CD4-positive, alpha-beta T cell treated with Interleukin-21 for 1 hour (primary cell): ENCODE measurements at regions not wholly inside any gene's neighbourhood (a gene's known extent, or its start where the extent isn't known, plus 50 kb on each side); places are given as distances from the start of the nearest gene placed in this dataset.
"Not testable (repeated sequence)": the region's sequence is repeated elsewhere in the genome, so short reads cannot be mapped to it uniquely, and the experiment has no call there.

Source experiments
- DNase-seq: peaks from one replicate; pipeline ENCODE4 v3.0.0-alpha.2; 2020

- DNase-seq: no peak
Observed at GRCh38 chr10:29820890-29821461, 186.2 kb upstream of the SVIL start.

- DNase-seq: no peak
Observed at GRCh38 chr10:29816801-29817558, 182.2 kb upstream of the SVIL start.

GRCh38 chr10:29815572-29815971, 180.8 kb upstream of the SVIL start:
- DNase-seq: no peak

GRCh38 chr10:29811751-29812427, 177.1 kb upstream of the SVIL start:
- DNase-seq: no peak

DNA sequence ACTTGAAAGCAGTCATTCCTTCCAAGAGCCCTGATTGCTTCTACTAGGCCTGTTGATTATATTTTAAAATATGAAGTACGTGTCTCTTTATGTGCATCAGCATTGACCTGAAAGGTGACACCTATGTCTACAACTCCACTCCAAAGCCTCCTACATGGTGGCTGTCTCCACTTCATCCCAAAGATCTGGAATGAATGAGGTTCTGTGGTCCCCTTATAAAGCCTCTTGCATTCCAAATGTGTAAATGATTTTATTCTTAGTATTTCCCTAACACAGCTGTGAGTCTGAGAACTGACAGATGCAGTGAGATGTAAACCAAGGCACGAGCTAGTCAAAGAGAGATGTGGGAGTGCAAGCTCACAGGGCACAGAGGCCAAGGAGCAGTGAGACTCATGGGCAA, 176.0 kb upstream of the SVIL start:
- DNase-seq: no peak

DNA sequence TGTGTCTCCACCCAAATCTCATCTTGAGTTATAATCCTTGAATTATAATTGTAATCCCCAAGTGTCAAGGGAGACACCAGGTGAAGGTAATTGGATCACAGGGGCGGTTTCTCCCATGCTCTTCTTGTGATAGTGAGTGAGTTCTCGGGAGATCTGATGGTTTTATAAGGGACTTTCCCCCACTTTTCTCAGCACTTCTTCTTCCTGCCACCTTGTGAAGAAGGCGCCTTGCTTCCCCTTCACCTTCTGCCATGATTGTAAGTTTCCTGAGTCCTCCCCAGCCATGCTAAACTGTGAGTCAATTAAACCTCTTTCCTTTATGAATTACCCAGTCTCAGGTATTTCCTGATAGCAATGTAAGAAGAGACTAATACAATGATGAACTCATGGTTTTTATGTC, 175.5 kb upstream of the SVIL start:
- DNase-seq: not testable (repeated sequence)

GRCh38 chr10:29809383-29809782, 174.6 kb upstream of the SVIL start:
- DNase-seq: no peak

DNA sequence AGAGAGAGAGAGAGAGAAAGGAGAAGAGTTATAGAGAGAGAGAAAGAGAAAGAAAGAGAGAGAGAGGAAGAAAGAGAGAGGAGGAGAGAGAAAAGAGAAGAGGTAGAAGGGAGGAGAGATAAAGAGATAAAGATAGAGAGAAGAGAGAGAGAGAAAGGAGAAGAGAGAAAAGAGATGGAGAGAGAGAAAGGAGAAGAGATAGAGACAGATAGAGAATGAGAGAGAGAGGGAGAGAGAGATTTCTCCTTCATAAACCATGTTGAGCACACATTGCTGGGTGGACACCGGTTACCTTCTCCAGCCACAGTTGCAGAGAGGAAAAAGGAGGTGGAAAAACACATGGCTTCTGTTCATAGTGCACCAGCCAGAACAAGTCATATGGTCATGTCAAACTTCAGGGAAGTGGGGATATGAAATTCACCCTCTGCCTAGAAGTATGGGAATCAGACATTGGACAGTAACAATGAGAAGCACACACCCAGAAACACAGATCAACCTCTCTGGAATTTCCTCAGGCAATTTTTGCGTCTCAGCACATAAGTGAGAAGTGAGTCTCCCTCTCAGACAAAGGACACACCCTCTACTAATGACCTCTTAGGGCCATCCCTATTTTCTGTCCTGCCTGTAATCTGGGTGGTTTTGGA, 172.5 kb upstream of the SVIL start:
- DNase-seq: no peak

GRCh38 chr10:29806350-29806788, 171.6 kb upstream of the SVIL start:
- no peak for DNase-seq

DNA sequence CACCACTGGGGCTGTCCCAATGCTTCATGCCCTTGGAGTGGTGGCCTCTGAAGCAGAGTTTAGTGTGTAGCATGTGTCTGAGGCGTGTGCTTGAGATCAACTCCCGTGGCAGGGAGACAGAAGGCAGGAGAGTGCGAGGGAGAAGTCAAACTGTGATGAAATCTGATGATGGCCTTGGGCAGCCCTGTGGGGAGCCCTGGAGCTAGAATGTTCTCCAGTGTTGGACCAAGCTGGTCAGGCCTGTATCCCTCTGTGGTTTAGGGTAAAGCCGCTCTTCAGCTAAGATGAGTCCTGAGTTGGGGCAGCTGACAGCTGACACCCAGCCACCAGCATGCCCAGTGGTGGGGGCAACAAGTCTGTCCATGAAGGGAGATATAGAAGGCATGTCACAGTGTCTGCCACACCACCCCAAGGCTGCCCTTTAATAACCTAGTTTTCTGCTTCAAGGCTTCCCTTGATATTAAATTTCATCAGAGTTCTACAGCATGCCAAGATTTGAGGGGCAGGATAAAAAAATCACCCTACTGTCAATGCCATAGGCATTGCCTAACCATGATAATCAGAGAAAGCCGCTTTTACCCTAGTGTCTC, 170.5 kb upstream of the SVIL start:
- no peak for DNase-seq

DNA sequence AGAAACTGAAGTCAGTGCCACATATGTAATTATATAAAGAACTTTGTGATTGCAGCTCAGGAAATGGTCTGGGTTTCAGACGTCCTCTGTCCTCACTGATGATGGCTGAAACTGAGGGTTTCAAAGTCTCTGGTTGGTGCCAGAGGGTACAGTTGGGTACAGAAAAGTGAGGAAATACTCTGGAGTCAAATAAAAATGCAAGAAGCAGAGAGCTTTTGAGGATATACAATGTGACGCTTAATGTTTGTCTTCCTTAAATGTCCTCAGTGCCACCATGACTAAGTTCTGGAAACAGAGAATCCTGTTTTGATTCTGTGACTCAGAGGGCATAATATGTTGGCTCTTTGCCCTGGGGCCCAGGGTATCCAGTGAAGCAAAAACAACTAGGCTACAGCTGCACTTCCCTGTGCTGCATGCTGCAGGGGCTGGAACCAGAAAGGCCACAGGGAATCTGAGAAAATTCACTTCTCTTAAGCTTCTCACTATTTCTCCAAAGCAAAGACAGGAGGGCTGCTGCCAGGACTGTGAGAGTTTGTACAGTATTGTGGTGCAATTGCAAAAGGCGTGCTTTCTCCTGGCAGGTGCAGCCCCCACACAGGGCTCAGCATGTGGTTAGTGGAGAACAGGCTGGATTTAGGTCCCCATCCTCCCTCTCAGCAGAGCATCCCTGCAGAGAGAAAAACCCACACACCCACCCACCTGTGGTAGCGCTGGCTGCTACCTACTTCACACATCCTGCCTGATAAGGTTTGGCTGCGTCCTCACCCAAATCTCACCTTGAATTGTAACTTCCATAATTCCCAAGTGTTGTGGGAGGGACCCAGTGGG, 169.5 kb upstream of the SVIL start:
- no peak for DNase-seq

DNA sequence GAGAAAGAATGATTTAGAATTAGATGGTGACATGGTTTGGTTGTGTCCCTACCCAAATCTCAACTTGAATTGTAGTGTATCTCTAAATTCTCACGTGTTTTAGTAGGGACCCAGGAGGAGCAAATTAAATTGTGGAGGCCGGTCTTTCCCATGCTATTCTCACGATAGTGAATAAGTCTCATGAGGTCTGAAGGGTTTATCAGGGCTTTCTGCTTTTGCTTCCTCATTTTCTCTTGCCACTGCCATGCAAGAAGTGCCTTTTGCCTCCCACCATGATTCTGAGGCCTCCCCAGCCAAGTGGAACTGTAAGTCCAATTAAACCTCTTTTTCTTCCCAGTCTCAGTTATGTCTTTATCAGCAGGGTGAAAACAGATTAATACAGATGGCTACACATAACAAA, 167.4 kb upstream of the SVIL start:
- DNase-seq: no peak

DNA sequence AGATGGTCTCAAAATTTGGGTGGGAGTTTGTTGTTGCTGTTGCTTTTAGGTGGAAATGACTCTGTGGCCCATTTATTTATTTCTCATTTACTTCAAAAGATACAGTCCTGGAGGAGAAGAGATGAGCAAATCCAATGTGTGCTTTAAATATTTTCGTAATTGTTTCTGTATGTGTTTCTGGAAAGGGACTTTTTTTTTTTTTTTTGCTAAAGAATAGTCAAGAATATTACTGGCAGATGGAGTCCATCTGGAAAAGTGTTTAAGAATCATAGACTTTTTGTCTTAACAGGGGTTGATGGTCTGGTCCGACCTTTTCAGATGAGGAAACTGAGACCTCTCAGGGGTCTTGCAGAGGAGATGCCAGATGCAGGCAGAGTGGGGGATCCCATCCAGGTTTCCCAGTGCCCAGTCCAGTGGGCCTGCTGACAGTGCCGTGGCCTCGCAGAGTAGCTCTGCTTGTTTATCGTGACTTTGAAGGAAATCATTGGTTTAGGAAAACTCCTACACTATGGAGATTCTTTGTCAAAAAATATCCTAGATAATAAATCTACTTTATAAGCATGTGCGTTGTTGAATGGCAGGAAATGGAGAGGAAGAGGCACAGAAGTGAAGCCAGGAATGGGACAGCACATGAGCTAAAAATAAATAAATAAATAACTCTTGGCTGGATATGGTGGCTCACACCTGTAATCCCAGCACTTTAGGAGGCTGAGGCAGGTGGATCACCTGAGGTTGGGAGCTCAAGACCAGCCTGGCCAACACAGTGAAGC, 164.3 kb upstream of the SVIL start:
- DNase-seq: no peak

DNA sequence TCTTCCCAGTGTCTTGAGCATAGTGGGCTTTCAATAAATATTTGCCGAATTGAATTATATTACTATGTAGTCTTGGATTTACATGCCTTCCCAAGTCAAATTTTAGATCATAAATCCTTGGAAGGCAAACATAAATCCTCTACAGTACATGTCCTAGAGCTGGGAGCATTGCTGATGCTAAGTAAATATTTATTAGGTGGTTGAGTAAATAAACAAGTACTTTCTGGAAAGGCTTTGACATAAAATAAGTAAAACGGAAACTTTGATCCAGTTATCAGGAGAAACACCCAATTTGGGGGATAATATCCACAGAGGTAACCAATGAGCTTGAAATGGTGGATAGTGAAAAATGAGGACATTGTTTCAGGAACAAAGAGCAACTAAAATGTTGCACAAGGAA, 162.8 kb upstream of the SVIL start:
- DNase-seq: no peak

DNA sequence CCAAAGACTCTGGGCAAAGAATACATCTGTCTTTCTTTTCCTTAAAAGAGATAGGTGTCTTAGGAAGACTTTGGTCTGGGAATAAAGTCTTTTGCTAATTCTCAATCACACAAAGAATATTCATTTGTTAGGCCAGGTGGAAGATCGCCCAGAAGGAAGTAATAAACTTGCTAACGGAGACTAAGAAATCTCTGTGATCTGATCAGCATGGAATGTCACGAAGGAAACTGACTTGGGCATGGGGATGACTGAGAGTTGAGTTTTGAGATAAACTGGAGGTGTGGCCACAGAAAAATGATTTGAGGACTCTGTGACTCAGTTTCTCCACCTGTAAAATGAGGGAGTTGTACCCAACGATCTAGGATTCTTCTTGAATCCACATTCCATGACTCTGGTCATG, 161.1 kb upstream of the SVIL start:
- DNase-seq: no peak

- DNase-seq: no peak
Observed at GRCh38 chr10:29794776-29795611, 160.2 kb upstream of the SVIL start.

DNA sequence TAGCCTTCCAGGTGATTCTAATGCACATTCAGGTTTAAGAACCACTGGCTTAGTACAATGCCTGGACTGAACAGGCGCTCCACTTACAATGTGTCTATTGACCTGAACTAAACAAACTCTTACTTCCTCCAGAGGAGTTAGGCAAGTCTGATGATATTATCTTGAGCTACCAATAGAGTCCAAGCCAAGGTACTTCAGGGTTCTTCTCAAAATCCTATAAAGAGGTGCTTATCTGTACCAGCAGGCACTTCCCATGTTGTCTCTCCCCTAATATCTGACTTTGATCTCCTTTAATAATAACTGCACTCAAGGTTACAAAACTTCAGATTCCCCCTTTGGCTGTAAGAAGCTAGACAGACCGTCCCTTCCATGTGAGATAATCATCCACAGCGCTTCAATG, 157.0 kb upstream of the SVIL start:
- DNase-seq: no peak

- DNase-seq: no peak
Observed at GRCh38 chr10:29790207-29790606, 155.4 kb upstream of the SVIL start.

DNA sequence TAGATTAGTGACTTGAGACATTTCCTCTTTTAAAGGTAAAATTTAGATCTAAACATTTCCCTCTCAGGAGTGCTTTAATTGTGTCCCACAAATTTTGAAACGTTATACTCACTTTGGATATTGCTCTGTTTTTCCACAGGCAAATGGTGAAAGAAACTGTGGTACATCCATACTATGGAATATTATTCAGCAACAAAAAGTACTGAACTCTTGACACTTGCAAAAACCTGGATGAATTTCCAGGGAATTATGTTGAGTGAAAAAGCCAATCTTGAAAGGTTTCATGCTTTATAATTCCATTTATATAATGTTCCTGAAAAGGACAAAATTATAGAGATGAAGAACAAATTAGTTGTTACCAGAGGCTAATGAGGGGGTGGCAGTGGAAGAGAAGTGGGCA, 153.3 kb upstream of the SVIL start:
- DNase-seq: no peak

DNA sequence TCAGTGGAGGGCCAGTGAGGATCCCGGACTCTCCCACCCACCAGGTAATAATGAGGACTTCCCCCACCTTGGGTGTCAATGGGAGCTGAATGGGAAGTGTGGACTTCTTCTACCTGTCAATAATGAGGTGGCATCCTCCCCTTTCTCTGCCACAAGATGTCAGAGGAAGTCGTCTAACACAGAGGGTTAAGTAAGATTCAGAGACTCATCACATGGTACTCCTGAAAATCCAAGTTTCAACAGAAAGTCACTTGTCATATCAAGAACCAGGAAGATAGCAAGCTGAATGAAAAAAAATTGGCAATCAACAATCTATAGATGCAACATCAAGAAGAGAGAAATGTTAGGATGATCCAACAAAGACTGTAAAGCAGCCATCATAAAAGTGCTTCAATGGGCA, 150.9 kb upstream of the SVIL start:
- DNase-seq: no peak
